ENCODE measurements at regions not wholly inside any gene's neighbourhood (a gene's known extent, or its start where the extent isn't known, plus 50 kb on each side); places are given as distances from the start of the nearest gene placed in this dataset.
"Not testable (repeated sequence)": the region's sequence is repeated elsewhere in the genome, so short reads cannot be mapped to it uniquely, and the experiment has no call there.

GRCh38 chr1:88612773-88613172 lies 71.3 kb upstream of the PKN2 start:
- no peak for DNase-seq

- DNase-seq, result no peak
Measured at GRCh38 chr1:88618331-88618730, 65.7 kb upstream of the PKN2 start.

- not testable (repeated sequence) for DNase-seq
Measured at GRCh38 chr1:88623101-88623500, 61.0 kb upstream of the PKN2 start.
